HG02610 (cell line): ENCODE measurements at regions not wholly inside any gene's neighbourhood (a gene's known extent, or its start where the extent isn't known, plus 50 kb on each side); places are given as distances from the start of the nearest gene placed in this dataset.
"Not testable (repeated sequence)": the region's sequence is repeated elsewhere in the genome, so short reads cannot be mapped to it uniquely, and the experiment has no call there.

Experiments
- ATAC-seq: cut with Tn5 transposase; IDR thresholded peaks from one replicate; pipeline ENCODE4 v1.9.1; 2021; ENCODE audit warnings: mild to moderate bottlenecking, moderate library complexity; ENCODE audit not compliant: unreplicated experiment

GRCh38 chr7:113269592-113269991, 151.2 kb upstream of the SMIM30 start:
- not testable (repeated sequence) for ATAC-seq

DNA sequence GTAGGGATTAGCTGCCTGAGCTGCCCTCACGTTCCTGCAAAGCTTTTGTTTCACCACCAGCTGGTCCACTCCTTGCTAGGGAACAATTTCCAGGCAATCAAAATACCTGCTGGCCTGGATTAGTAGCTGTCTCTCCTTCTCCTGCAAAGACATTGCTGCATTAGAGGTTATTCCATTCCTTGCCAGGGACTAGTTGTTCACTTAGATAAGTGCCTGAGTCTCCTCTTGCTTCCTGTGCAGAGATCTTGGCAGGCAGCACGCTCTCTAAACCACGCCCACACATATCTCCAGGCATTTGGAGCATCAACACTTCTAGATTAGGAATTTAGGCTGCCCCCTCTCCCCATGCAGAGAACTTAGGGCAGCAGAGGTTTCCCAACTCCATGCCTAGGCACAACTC, 150.4 kb upstream of the SMIM30 start:
- ATAC-seq = no peak

- ATAC-seq = no peak
These were observed 149.5 kb upstream of the SMIM30 start for GRCh38 chr7:113267885-113268284.

GRCh38 chr7:113267271-113267670, 148.9 kb upstream of the SMIM30 start:
- ATAC-seq = peak; percentile 76

GRCh38 chr7:113263749-113264148, 145.4 kb upstream of the SMIM30 start:
- ATAC-seq = no peak

DNA sequence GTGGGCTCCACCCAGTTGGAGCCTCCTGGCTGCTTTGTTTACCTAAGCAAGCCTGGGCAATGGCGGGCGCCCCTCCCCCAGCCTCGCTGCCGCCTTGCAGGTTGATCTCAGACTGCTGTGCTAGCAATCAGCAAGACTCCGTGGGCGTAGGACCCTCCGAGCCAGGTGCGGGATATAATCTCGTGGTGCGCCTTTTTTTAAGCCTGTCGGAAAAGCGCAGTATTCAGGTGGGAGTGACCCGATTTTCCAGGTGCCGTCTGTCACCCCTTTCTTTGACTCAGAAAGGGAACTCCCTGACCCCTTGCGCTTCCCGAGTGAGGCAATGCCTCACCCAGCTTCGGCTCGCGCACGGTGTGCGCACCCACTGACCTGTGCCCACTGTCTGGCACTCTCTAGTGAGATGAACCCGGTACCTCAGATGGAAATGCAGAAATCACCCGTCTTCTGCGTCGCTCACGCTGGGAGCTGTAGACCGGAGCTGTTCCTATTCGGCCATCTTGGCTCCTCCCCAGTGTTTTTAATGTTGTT, 144.9 kb upstream of the SMIM30 start:
- ATAC-seq = not testable (repeated sequence)

- no peak for ATAC-seq
These were observed 138.7 kb upstream of the SMIM30 start for GRCh38 chr7:113256883-113257531.

DNA sequence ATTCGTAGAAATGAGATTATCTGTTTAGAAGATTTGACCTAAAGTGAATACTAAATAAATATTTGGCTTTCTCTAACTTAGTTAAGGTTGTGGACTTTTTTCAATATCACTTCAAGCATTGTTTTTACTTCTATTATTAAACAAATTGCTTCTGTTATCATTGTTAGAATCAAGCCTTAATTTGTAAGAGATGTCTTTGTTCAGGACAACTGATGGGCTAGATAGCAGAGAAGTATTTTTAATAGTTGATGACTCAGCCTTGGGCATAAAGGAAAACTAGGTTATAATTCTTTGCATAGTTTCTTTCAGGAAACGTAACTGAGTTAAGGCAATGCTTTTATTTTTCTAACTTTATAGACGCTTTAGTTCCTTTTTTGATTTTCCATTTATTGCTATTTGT, 128.8 kb upstream of the SMIM30 start:
- ATAC-seq = no peak

- no peak for ATAC-seq
These were observed 128.4 kb upstream of the SMIM30 start for GRCh38 chr7:113246738-113247137.

DNA sequence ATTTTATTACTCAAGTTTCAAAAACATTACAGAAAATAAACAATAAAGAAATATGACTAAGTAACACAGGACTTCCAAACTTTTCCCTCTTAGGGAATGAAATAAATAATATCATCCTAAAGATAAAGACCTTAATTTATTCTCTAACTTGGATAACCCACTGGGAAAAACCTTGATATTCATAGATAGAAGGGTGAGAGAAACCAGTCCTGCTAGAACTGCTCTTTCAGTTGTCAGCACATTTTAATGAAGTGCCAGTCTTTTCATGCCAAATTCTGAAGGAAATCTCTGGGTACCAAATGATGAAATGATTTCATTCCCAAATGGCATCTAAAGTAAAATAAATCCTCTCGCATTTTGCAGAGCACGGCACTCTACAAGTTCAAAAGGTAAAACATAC, 114.5 kb upstream of the SMIM30 start:
- no peak for ATAC-seq

DNA sequence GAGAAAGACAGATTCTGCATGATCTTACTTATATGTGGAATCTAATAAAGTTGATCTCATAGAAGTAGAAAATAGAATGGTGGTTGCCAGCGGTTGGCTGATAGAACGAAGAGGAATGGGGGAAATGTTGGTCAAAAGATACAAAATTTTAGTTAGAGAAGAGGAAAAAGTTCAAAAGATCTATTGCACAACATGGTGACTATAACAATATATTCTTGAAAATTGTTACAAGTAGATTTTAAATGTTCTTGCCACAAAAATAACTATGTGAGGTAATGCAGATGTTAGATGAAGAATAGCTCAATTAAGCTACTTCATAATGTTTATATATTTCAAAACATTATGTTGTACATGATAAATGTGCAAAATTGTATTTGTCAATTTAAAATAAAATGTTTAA, 112.3 kb upstream of the SMIM30 start:
- no peak for ATAC-seq

DNA sequence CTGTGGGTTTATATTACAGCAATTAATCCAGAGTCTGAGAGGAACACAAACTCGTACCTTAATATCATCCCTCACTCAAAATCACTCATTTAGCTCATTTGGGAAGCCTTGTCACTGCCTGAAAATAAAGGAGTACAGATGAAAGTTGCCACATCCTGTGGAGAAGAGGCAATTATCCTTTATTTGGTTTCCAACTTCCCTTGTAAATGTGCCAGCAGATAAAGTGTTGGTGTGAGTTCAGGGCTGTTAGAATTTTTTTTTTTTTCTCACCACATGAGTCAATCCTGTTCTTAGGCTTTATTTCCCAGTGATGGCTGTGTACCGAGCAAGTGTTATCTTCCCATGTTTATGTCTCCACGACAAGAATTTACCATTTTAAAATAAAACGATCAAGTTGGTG, 99.0 kb upstream of the SMIM30 start:
- ATAC-seq = no peak

- no peak for ATAC-seq
These were observed 97.7 kb upstream of the SMIM30 start for GRCh38 chr7:113216038-113216437.

- no peak for ATAC-seq
These were observed 91.3 kb upstream of the SMIM30 start for GRCh38 chr7:113209449-113210203.

DNA sequence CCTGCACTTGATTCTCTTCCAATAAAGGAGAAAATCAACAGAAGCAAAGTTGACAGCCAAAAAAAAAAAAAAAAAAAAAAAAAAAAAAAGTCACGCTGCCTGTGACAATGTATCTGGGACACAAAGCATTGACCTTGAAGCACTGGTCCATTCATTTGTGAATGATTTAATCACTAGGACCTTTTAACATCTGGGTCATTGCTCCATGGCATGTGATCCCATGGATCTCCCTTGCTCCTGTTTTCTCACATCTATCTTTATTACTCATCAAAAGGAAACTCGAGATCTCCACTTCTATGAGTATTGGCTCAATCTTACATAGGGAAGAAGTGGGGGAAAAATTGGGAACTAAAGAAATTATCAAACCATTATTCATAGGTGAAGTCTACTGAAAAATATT, 89.6 kb upstream of the SMIM30 start:
- no peak for ATAC-seq

GRCh38 chr7:113207441-113207840, 89.1 kb upstream of the SMIM30 start:
- no peak for ATAC-seq

GRCh38 chr7:113204415-113204814, 86.1 kb upstream of the SMIM30 start:
- no peak for ATAC-seq

GRCh38 chr7:113202284-113202683, 83.9 kb upstream of the SMIM30 start:
- no peak for ATAC-seq

GRCh38 chr7:113200281-113200680, 81.9 kb upstream of the SMIM30 start:
- ATAC-seq = no peak

DNA sequence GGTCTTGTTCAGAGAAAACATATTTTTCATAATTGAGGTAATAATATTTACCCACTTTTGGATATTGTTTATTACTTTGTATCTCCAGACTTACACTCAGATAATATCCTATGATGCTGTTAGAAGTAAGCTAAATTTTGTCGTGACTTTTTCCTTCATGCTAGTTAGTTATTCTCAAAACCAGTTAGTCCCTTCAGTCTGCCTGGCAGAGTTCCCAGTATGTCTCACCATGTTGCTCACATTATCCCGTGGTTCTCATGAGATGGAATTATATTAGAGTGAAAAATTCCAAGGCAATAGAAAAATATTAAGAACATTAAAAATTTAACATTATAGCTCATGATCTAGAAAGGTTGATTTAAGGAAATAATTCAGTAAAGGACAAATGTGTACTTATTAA, 81.5 kb upstream of the SMIM30 start:
- ATAC-seq = no peak

- no peak for ATAC-seq
These were observed 80.8 kb upstream of the SMIM30 start for GRCh38 chr7:113199136-113199535.

- no peak for ATAC-seq
These were observed 79.9 kb upstream of the SMIM30 start for GRCh38 chr7:113198226-113198625.
